ENCODE measurements at regions not wholly inside any gene's neighbourhood (a gene's known extent, or its start where the extent isn't known, plus 50 kb on each side); places are given as distances from the start of the nearest gene placed in this dataset.

DNA sequence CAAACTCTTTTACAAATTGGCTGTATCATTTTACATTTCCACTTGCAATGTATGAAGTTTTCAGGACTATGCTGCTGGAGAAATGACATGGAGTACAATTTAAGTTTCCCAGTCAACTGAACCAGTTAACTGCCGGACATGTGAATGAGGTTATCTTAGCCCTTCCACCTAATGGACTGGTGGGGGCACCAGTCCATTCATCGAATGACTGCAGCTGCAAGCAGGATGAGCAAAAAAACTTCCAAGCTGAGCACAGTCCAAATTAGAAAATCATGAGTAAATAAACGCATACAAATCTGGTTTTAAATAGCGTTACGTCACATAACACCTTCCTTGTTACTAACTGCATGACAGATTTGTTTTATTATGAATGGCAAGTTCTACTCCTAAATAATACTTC, 1131.5 kb downstream of the PCDH18 start:
- TF ChIP-seq EZH2 (IDR thresholded peaks at IDR 0.05; ENCODE audit: borderline replicate concordance, low read length), result no peak
- TF ChIP-seq, protein P1, sequence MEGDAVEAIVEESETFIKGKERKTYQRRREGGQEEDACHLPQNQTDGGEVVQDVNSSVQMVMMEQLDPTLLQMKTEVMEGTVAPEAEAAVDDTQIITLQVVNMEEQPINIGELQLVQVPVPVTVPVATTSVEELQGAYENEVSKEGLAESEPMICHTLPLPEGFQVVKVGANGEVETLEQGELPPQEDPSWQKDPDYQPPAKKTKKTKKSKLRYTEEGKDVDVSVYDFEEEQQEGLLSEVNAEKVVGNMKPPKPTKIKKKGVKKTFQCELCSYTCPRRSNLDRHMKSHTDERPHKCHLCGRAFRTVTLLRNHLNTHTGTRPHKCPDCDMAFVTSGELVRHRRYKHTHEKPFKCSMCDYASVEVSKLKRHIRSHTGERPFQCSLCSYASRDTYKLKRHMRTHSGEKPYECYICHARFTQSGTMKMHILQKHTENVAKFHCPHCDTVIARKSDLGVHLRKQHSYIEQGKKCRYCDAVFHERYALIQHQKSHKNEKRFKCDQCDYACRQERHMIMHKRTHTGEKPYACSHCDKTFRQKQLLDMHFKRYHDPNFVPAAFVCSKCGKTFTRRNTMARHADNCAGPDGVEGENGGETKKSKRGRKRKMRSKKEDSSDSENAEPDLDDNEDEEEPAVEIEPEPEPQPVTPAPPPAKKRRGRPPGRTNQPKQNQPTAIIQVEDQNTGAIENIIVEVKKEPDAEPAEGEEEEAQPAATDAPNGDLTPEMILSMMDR (IDR thresholded peaks at IDR 0.05; ENCODE audit: low read length), result no peak

Data from OCI-LY1 (cell line).